ENCODE measurements at regions not wholly inside any gene's neighbourhood (a gene's known extent, or its start where the extent isn't known, plus 50 kb on each side); places are given as distances from the start of the nearest gene placed in this dataset.

- TF ChIP-seq AKNA (CRISPR knock-in tag; IDR thresholded peaks at IDR 0.05; ENCODE audit: borderline replicate concordance): no peak; the same call in 1 of the 2 replicates
- TF ChIP-seq PTBP1 (IDR thresholded peaks at IDR 0.05; ENCODE audit: low read depth, low read length, poor library complexity, severe bottlenecking): no peak
- TF ChIP-seq SIX1 (CRISPR knock-in tag; IDR thresholded peaks at IDR 0.05; ENCODE audit: borderline replicate concordance): peak; percentile 29; the same call in 1 of the 2 replicates
- no peak for TF ChIP-seq LCORL (IDR thresholded peaks at IDR 0.05)
- peak; percentile 69 for TF ChIP-seq LCORL (CRISPR knock-in tag; IDR thresholded peaks at IDR 0.05)
- TF ChIP-seq ZSCAN9 (CRISPR knock-in tag; IDR thresholded peaks at IDR 0.05; ENCODE audit: borderline replicate concordance): peak; percentile 55; the same call in 1 of the 2 replicates
- TF ChIP-seq PLSCR1 (CRISPR knock-in tag; IDR thresholded peaks at IDR 0.05; ENCODE audit: borderline replicate concordance): no peak
- no peak for TF ChIP-seq RBAK (CRISPR knock-in tag; IDR thresholded peaks at IDR 0.05)
- no peak for TF ChIP-seq ZNF180 (CRISPR knock-in tag; IDR thresholded peaks at IDR 0.05; ENCODE audit: borderline replicate concordance, low read depth)
- no peak for TF ChIP-seq ZFP36L2 (CRISPR knock-in tag; IDR thresholded peaks at IDR 0.05)
- TF ChIP-seq ZMYM3 (CRISPR knock-in tag; IDR thresholded peaks at IDR 0.05): peak; percentile 83
- no peak for TF ChIP-seq DMTF1 (CRISPR knock-in tag; IDR thresholded peaks at IDR 0.05)
- no peak for TF ChIP-seq ZNF10 (CRISPR knock-in tag; IDR thresholded peaks at IDR 0.05; ENCODE audit: borderline replicate concordance, low read depth)
- no peak for TF ChIP-seq FUBP1 (CRISPR knock-in tag; IDR thresholded peaks at IDR 0.05; ENCODE audit: borderline replicate concordance)
- TF ChIP-seq MBNL3 (CRISPR knock-in tag; conservative IDR thresholded peaks at IDR 0.05): no peak
- peak; percentile 59; the same call in 1 of the 2 replicates for TF ChIP-seq BORCS8-MEF2B (CRISPR knock-in tag; IDR thresholded peaks at IDR 0.05)
- TF ChIP-seq RBFOX2 (IDR thresholded peaks at IDR 0.05; ENCODE audit: low read depth, low read length): peak; percentile 71
- no peak for TF ChIP-seq ZFAT (CRISPR knock-in tag; conservative IDR thresholded peaks at IDR 0.05)
- peak; percentile 84 for TF ChIP-seq KLF12 (CRISPR knock-in tag; IDR thresholded peaks at IDR 0.05; ENCODE audit: borderline replicate concordance)
Measured at GRCh38 chr15:92831655-92832328, 68.3 kb upstream of the CHD2 start (continued).
